Tibial nerve (tissue), 4 donors: ENCODE measurements at regions not wholly inside any gene's neighbourhood (a gene's known extent, or its start where the extent isn't known, plus 50 kb on each side); places are given as distances from the start of the nearest gene placed in this dataset.

ENCODE experiments used
- EP300 ChIP-seq, 2 donors: sonication (generic); formaldehyde crosslinking; IDR thresholded peaks; one replicate each; pipeline ENCODE4 v1.6.1; 2017; ENCODE audit warnings: antibody characterized with exemption in 2 of 2, mild to moderate bottlenecking in 1 of 2
- POLR2A ChIP-seq, 2 donors: fragments of 450-650 bp; IDR thresholded peaks; one replicate each; pipeline ENCODE4 v1.6.1; 2017; ENCODE audit warnings: antibody characterized with exemption in 2 of 2, mild to moderate bottlenecking in 2 of 2, moderate library complexity in 2 of 2
- TF ChIP-seq, protein P1 (sequence below), 5 experiments: fragments of 200-600 bp in 3 of 5; fragments of 450-650 bp in 2 of 5; sonication (generic) in 3 of 5; IDR thresholded peaks; one replicate each; pipeline ENCODE4 v1.5.1; 2016 to 2019; ENCODE audit warnings: antibody characterized with exemption in 5 of 5, mild to moderate bottlenecking in 3 of 5, moderate library complexity in 2 of 5

DNA sequence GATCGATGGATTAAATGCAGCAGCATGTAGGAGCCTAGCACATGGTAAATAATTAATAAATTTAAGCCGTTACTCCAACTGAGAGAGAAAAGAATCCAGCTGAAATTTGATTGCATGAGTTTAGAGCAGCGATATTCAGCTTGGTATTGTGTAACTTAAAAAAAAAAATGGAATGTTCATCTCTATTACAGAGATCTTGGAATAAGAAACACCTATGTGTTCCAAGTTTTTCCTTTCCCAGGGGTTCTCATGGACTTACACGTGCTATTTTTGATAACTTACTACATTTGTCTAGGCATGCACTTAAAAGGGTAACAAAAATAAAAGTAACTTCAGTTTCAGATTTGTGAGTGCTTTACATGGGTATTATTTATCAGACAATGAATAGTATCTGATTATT, 122.8 kb downstream of the RASSF9 start:
- TF ChIP-seq, protein P1, sequence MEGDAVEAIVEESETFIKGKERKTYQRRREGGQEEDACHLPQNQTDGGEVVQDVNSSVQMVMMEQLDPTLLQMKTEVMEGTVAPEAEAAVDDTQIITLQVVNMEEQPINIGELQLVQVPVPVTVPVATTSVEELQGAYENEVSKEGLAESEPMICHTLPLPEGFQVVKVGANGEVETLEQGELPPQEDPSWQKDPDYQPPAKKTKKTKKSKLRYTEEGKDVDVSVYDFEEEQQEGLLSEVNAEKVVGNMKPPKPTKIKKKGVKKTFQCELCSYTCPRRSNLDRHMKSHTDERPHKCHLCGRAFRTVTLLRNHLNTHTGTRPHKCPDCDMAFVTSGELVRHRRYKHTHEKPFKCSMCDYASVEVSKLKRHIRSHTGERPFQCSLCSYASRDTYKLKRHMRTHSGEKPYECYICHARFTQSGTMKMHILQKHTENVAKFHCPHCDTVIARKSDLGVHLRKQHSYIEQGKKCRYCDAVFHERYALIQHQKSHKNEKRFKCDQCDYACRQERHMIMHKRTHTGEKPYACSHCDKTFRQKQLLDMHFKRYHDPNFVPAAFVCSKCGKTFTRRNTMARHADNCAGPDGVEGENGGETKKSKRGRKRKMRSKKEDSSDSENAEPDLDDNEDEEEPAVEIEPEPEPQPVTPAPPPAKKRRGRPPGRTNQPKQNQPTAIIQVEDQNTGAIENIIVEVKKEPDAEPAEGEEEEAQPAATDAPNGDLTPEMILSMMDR (IDR thresholded peaks at IDR 0.05) = no peak
- TF ChIP-seq EP300 (IDR thresholded peaks at IDR 0.05) (no peak), POLR2A (IDR thresholded peaks at IDR 0.05) (no peak)
